NOMO-1 (cell line): ENCODE measurements at regions not wholly inside any gene's neighbourhood (a gene's known extent, or its start where the extent isn't known, plus 50 kb on each side); places are given as distances from the start of the nearest gene placed in this dataset.
A peak's percentile ranks its signal among the peaks of the same experiment; 100 is the strongest.
"Not testable (repeated sequence)": the region's sequence is repeated elsewhere in the genome, so short reads cannot be mapped to it uniquely, and the experiment has no call there.

Source experiments
- DNase-seq, 2 experiments: peaks; one replicate each; lab custom pipeline; 2025; ENCODE audit not compliant: unreplicated experiment in 2 of 2; lab: John Stamatoyannopoulos, UW

DNA sequence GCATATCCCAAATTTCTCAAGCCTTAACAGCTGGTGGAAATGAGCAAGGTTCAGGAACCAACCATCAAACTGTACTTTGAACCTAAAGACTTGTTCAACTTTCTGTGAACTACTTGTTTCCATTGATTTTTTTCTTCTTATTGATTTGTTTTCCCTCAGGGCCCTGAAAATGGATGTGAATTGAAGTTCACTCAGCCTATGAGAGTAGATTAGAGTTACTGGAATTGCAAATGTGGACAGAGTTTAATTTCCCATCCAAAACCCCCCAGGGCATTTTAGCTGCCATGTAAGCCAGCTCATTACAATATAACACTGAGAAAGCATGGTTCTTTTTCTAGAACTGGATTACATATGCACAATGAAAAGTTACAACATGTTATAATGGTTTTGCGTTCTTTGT, 1105.7 kb downstream of the REEP3 start:
- DNase-seq: no peak

DNA sequence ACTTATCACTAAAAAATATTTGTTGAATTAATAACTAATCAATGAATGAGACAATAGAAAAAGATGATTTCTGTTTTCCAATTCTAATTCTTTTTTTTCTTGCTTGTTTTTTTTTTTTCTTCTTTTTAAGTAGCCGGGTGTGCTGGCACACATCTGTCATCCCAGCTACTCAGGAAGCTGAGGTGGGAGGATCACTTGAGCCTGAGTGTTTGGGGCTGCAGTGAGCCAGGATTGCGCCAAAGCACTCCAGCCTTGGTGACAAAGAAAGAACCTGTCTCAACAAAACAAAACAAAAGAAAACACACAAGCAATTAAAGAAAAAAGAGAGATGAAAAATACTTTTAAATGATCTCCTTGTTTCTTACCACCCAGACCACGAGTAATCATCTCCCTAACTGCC, 1109.3 kb downstream of the REEP3 start:
- no peak for DNase-seq

DNA sequence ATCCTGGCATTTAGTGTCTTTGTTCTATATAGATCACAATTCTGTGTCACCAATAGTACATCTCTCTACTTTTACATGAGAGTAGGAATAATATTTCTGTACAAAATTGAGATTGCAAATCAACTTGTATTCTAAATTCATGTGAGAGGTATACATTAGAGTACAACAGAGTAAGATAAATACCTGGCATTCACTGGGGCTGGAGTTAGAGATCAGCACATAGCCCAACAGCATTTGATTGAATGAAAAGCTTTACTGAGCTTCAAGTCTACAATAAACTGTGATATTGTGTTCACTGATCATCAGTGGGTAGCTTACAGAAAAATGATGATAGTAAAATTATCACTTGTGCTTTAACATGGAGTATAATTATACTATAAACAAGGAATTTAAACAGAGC, 1114.7 kb downstream of the REEP3 start:
- no peak for DNase-seq

DNA sequence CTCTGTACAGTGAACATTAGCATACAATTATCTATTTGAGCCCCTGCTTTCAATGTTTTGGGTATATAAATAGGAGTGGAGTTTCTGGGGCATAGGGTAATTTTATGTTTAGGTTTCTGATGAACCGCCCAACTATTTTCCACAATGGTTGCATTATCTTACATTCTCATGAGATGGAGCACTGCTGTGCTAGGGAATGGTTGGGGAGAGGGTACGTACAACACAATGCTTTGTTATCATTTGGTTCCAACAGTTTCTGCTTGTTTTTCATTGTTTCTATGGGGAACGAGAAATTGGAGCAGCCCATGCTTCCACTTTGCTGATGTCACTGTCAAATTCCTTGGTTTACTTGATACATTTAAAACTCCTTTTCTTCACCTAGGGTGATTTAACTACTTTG, 1115.3 kb downstream of the REEP3 start:
- no peak for DNase-seq

DNA sequence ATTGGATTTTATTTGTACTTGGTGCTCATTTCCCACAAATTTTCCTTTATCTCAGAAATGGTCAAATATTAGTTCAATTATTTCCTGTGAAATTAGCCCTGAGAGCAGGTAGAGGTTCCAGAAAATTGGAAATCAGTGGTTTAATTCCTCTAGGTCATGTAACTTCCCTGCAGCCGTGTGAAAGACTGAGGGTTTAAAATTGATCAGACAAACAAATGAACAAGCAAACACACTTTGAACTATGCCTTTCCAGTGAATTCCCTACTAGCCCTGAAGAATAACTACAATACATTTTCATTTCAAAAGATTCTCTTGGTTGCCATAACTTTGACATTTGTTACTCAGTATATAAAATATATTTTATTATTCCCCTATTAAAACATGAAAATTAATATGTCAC, 1116.7 kb downstream of the REEP3 start:
- DNase-seq: no peak

DNA sequence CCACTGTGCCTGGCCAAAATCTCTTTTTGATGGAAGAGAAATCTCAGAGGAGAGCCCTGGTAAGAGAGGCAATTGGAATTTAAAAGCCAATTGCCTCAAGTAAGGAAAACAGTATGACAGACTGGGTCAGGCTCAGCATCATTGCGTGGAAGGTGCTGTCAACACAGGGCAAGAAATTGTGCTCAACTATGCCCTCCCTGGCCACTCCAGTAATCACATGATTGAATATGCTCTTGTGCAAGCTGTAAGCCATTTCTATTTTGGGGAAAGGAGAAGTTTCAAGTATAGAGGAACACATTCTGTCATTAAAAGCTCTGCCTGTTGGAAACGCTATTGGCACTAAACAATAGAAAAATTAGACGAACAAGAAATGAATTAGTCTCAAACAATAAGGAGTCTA, 1127.7 kb downstream of the REEP3 start:
- peak; percentile 42 to 81 for DNase-seq

DNA sequence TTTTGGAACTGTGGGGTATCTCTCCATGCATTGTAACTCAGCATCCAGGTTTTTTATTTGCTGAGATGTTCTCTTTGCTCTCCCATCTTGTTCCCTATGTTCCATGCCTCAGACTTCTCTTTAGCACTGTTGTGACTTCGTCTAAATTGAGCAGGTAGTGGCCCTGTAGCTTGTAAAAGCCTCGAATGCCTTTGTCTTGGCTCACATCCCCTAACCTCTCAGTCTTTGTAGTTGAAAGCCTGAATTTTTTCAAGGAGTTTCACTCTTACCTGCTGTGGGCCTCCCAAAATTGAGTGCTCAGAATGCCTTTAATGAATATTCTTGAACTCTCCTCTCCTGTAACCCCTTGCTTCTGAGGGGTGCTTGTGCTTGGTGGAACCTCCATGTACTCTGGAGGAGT, 1137.3 kb downstream of the REEP3 start:
- DNase-seq: no peak

DNA sequence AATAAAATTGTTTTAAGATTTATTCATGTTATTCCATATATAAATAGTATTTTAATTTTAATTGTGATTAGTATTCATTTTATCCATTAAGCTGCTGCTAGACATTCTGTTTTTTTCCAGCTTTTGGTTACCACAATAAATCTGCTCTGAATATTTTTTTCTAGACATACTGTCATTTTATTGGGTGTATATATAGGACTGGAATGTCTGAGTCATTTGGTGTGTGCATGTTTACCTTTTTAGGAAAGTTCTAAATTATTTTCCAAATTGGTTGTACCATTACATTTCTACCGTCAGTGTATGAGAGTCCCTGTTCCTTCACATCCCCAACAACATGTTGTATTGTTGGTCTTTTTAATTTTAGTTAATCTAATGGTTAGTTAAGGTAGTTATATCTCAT, 1138.1 kb downstream of the REEP3 start:
- DNase-seq: no peak

DNA sequence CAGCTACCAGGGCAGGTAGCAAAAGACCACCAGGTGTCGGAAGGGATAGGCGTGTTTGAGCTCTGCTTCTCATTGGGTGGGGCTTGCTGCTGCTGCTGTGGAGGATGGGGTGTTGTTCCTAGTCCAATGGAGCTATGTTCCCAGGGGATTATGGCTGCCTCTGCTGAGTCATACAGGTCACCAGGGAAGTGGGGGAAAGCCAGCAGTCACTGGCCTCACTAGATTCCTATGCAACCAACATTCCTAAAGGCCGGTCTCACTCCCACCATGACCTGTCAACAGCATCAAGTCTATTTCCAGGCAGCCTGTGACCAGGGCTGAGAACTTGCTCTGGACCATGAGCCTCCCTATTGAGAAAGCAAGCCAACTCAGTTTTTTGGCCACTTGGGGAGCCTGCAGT, 1160.8 kb downstream of the REEP3 start:
- no peak for DNase-seq

DNA sequence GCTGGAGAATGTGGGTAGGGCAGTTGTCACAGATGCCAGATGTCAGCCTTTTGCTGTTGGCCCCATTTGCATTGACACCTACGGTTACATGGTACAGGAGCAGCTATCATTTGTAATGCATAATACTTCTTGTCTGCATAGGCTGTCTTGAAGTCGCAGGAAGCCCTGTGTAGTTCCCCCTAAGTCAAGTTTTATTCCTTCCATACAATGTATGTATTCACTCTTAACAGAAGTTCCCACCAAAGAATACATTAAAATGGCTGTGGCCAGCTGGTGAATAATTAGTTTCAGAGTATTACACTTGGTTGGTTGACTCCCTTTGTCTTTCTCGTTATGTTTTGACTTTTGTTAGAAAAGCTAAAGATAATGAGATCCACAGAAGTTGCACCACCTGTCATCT, 1169.0 kb downstream of the REEP3 start:
- no peak for DNase-seq

DNA sequence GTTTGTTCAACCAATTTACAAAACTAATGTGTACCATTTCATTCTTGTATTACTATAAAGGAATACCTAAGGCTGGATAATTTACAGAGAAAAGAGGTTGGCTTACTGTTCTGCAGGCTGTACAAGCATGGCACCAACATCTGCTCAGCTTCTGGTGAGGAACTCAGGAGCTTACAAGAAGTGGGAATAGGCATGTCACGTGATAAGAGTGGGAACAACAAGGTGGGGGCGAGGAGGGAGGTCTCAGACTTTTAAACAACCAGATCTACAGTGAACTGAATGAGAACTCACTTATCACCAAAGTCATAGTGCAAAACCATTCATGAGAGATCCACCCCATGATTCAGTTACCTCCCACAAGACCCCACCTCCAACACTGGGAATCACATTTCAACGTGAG, 1178.0 kb downstream of the REEP3 start:
- no peak for DNase-seq

DNA sequence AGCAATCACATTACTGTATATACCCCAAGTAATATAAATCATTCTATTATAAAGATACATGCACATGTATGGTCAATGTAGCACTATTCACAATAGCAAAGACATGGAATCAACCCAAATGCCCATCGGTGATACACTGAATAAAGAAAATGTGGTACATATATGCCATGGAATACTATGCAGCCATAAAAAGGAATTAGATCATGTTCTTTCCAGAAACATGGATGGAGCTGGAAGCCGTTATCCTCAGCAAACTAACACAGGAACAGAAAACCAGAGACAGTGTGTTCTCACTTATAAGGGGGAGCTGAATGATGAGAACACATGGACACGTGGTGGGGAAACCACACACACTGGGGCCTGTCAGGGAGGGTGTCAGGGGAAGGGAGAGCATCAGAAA, 1180.9 kb downstream of the REEP3 start:
- DNase-seq: not testable (repeated sequence)

DNA sequence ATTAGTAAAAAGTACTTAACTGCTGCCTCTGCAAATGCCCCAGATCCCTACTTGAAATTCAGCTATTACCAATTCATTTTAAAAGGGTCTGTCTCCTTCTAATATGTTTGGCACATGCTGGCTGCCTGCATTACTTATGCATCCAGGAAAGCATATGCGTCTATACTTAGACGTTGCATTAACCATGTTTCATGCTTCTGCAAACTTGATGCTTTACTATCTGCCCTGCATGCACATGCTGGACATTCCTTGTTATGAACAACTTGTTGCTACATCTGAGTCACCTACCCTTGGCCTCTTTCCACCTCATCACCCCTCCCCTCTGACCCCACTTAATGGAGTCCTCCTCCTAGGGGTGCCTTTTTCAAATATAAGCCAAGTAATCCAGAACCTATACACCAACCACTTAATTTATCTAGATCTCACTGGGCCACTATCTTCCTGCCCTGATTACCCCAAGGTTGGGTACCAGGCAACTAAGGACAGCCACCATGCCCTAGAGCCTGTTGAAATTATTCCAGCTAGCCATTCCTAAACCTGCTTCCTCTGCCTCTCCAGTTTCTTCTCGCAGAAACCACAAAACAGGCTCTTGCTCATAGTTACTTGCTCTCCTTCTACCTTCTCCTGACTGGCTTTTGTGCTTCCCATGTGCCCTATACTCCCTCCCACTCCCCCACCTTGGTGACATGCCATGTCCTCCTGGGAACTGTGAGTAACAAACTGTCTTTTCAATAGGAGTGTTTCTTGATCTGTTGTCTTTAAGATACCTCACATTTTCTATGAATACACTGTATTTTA, 1187.9 kb downstream of the REEP3 start:
- DNase-seq: no peak

DNA sequence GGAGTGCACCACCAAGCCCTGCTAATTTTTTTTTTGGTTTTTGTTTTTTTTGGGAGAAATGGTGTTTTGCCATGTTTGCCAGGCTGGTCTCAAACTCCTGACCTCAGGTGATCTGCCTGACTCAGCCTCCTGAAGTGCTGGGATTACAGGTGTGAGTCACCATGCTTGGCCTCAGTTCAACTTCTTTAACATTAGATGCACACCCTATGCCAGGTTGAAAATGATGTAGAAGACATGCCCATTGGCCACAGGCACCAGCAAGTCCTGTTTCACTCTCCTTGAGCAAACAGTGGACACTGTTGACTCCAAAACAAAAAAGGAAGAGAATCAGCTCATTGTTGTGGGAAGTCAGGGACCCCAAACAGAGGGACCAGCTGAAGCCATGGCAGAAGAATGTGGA, 1205.3 kb downstream of the REEP3 start:
- no peak for DNase-seq

DNA sequence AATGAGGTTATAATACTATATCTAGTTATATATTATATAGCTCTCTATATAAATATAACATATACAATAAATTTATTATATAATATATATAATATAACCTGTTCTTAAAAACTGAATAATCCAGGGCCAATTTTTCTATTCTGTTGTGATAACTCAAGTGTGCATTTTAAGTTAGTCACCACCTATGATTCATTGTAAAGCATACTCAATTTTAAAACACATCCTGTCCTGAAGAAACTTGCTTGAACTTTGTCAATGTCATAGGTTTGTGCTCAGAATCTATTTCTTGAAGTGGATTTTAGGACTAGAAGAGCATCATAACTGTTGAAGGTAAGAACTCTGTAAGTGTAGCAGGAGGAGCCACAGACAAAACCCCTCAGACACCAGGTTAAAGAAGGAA, 1209.8 kb downstream of the REEP3 start:
- DNase-seq: no peak

DNA sequence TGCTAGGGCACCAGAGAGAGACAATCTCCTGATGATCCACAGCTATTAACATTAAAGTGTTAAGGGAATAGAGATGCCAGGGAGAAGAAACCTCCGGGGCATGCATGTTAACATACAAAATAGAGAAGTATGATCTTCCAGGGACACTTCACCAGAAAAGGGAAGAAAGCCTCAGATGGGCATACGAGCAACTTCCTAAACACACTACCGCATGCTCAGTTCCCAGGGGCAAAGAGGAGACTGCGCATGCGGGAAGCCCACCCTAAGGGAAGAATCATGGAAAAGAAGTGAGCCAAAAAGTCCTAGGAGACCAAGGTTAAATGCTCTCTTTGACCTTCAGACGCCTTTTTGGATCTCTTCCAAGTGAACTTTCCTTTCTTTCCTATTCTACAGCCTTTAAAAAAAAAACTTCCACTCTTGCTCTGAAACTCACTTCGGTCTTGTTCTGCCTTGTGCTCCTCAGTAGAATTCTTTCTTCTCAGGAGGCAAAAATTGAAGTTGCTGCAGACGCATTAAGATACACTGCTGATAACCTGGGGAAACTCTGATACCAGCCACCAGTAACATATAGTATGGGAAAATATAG, 1211.3 kb downstream of the REEP3 start:
- no peak for DNase-seq

DNA sequence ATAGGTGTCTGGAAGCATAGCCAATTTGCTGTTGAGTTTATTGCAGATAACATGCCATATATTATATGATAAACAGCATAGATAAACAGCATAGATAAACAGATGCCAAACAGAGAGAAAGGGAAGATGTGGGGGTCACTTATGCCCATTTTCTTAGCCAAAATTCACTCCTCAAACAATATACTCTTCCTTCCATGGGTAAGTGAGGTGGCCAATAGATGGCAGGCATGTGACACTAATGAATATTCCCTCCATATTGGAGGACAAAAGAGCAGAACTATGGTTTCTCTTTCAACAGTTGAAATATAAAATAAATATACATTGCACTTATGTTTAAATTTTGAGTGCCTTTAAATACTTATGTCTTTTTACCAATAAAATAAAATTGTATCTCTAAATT, 1212.8 kb downstream of the REEP3 start:
- DNase-seq: peak in 1 of 2 experiments; percentile 8

DNA sequence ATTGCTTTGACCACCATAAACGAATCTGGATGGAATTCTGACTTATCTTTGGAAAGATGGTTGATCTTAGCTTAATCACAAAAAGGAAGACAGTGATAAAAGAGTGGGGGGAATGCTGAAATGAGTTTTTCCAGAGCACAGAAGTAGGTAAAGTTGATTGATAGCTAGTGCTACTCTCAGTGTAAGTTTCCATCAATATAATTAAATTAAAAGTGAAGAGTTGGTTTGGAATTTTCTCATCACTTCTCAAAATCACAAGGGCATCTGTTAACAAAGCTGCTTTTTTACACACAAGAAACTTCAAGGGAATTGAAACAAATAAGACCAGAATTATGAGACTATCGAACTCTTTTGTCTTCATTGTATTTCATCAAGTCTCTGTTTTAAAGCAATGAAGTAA, 1217.3 kb downstream of the REEP3 start:
- no peak for DNase-seq

DNA sequence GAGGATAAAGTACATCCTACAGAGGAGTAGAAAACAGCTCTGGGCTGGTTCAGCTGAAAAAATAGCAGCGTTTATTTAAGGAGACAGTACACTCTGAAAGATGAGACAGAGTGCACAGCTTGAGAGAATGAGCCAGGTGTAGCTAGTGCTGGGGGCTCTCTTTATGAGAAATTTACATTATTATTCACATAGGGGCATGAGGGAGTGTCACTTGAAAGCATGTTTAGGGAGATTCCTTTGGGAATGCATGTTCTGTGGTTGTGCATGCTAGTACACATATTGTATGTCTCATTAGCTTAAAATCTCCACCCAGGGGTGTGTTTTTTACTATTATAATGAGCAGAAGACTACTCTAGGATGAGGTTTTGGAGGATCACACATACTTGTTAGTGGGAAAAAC, 1224.4 kb downstream of the REEP3 start:
- no peak for DNase-seq

DNA sequence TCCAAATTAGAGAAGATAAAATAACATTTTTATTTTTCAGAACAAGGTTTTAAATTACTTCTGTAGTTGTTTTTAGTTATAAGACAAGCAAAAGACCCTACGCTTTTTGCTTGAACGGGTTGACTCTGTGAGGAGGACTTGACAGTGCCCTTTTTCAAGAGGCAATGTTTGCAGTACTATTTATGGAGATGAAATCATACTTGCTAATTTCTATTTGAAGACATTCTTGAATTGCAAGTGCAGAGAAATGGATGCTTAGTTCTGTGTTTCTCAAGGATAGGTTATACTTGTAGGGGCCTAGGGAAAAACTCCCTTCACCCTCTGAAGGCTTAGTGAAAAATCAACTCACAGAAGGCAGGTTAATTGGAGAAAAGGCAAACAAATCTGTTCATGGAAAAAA, 1229.5 kb downstream of the REEP3 start:
- DNase-seq: no peak

DNA sequence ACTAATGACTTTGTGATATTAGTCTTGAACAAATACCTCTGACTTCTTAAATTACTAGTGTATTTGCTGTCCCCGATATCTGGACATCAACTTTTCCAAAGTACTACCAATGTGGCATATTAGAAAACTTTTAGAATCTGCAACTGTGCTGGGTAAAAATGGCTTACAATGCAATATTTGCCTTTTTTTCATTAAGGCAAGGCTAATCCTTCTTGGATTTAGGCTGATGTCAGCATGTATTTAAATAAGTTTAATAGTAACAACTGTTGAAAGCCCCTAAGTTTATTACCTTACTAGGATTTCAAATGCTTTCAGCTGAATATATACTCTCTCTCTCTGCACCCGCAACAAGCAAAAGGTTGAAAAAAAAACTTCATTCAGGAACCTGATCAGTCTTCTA, 1232.3 kb downstream of the REEP3 start:
- DNase-seq: no peak

DNA sequence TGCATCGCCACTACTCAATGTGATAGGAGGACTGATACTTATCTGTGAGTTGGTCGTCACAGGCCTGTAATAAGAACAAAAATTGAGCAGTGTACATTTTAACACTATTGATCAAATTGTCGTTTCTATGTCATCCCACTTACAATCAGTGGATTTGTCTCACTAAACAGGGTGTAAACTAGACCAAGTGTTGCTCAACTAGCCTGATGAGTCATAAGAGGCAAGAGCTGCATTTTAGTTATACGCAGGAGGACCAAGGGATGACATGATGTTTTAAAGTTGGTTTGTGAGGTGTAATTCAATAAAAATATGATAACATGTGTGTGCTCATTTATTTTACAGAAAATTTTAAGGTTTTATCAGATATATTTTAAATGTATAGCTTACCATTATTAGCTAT, 1239.2 kb downstream of the REEP3 start:
- DNase-seq: no peak

DNA sequence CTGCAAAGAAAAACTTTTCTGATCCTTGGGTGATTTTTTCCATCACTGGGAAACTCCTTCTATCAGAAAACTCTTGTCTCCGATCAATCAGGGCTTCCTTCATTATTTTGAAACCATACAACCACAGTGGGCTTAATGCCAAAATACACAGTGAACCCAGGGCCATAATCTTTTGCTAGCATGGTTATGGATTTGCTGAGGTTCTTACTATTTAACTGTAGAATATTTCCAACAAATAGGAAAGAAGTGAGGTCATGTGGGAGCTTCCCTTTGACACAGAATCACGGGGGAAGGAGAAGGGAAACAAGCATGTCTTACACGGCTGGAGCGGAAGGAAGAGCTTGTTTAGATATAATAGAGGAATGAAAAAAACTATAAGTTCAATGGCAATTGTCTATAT, 1241.7 kb downstream of the REEP3 start:
- DNase-seq: no peak
